ENCODE measurements at regions not wholly inside any gene's neighbourhood (a gene's known extent, or its start where the extent isn't known, plus 50 kb on each side); places are given as distances from the start of the nearest gene placed in this dataset.

GRCh38 chr12:97182769-97183168, 275.7 kb downstream of the NEDD1 start:
- no peak for DNase-seq

- DNase-seq: no peak
Observed at GRCh38 chr12:97184127-97184773, 277.2 kb downstream of the NEDD1 start.

GRCh38 chr12:97185567-97185966, 277.0 kb upstream of the RMST start:
- no peak for DNase-seq

GRCh38 chr12:97194546-97194945, 268.1 kb upstream of the RMST start:
- no peak for DNase-seq

- no peak for DNase-seq
Observed at GRCh38 chr12:97200181-97200580, 262.4 kb upstream of the RMST start.

GRCh38 chr12:97203408-97203807, 259.2 kb upstream of the RMST start:
- no peak for DNase-seq

- no peak for DNase-seq
Observed at GRCh38 chr12:97209997-97210396, 252.6 kb upstream of the RMST start.

- DNase-seq: no peak
Observed at GRCh38 chr12:97211416-97211930, 251.1 kb upstream of the RMST start.

GRCh38 chr12:97216848-97217247, 245.8 kb upstream of the RMST start:
- no peak for DNase-seq

GRCh38 chr12:97222391-97222790, 240.2 kb upstream of the RMST start:
- DNase-seq: no peak

- no peak for DNase-seq
Observed at GRCh38 chr12:97223419-97223818, 239.2 kb upstream of the RMST start.

- DNase-seq: no peak
Observed at GRCh38 chr12:97229004-97229403, 233.6 kb upstream of the RMST start.

- DNase-seq: no peak
Observed at GRCh38 chr12:97235102-97235501, 227.5 kb upstream of the RMST start.

- no peak for DNase-seq
Observed at GRCh38 chr12:97246368-97246767, 216.2 kb upstream of the RMST start.

- DNase-seq: no peak
Observed at GRCh38 chr12:97250483-97250882, 212.1 kb upstream of the RMST start.

- no peak for DNase-seq
Observed at GRCh38 chr12:97257726-97258125, 204.9 kb upstream of the RMST start.

GRCh38 chr12:97259098-97259497, 203.5 kb upstream of the RMST start:
- DNase-seq: no peak

- DNase-seq: no peak
Observed at GRCh38 chr12:97260786-97261185, 201.8 kb upstream of the RMST start.

- DNase-seq: no peak
Observed at GRCh38 chr12:97267166-97267565, 195.4 kb upstream of the RMST start.

- no peak for DNase-seq
Observed at GRCh38 chr12:97267594-97268202, 194.9 kb upstream of the RMST start.

GRCh38 chr12:97272471-97272870, 190.1 kb upstream of the RMST start:
- no peak for DNase-seq

- DNase-seq: no peak
Observed at GRCh38 chr12:97274386-97274785, 188.2 kb upstream of the RMST start.

- DNase-seq: no peak
Observed at GRCh38 chr12:97275256-97275655, 187.3 kb upstream of the RMST start.

- no peak for DNase-seq
Observed at GRCh38 chr12:97275728-97276590, 186.6 kb upstream of the RMST start.

Data from CD4-positive, alpha-beta T cell treated with Interleukin-21 for 1 hour (primary cell).